Ishikawa (cell line): ENCODE measurements at regions not wholly inside any gene's neighbourhood (a gene's known extent, or its start where the extent isn't known, plus 50 kb on each side); places are given as distances from the start of the nearest gene placed in this dataset.

Experiments
- CEBPB ChIP-seq: IDR thresholded peaks from 2 replicates; pipeline ENCODE4 v1.6.1; 2012
- CREB1 ChIP-seq: IDR thresholded peaks from 2 replicates; pipeline ENCODE4 v1.6.1; 2012; ENCODE audit warnings: low read depth
- EGR1 ChIP-seq: IDR thresholded peaks from 2 replicates; pipeline ENCODE4 v1.6.1; 2012
- EP300 ChIP-seq: IDR thresholded peaks from 2 replicates; pipeline ENCODE4 v1.6.1; 2012; ENCODE audit warnings: borderline replicate concordance
- FOXM1 ChIP-seq: IDR thresholded peaks from 2 replicates; pipeline ENCODE4 v1.6.1; 2012; ENCODE audit warnings: low read depth, borderline replicate concordance
- MAX ChIP-seq: IDR thresholded peaks from 2 replicates; pipeline ENCODE4 v1.6.1; 2012
- NFIC ChIP-seq: IDR thresholded peaks from 2 replicates; pipeline ENCODE4 v1.6.1; 2012
- RAD21 ChIP-seq: IDR thresholded peaks from 2 replicates; pipeline ENCODE4 v1.6.1; 2012; ENCODE audit warnings: low read depth
- REST ChIP-seq: IDR thresholded peaks from 2 replicates; pipeline ENCODE4 v1.6.1; 2012; ENCODE audit warnings: low read depth, mild to moderate bottlenecking
- TAF1 ChIP-seq: IDR thresholded peaks from 2 replicates; pipeline ENCODE4 v1.6.1; 2012; ENCODE audit warnings: low read depth, mild to moderate bottlenecking
- TCF12 ChIP-seq: IDR thresholded peaks from 2 replicates; pipeline ENCODE4 v1.6.1; 2012; ENCODE audit warnings: low read depth
- TEAD4 ChIP-seq: IDR thresholded peaks from 2 replicates; pipeline ENCODE4 v1.6.1; 2012
- USF1 ChIP-seq: IDR thresholded peaks from 2 replicates; pipeline ENCODE4 v1.6.1; 2012
- YY1 ChIP-seq: IDR thresholded peaks from 2 replicates; pipeline ENCODE4 v1.6.1; 2012; ENCODE audit warnings: low read depth
- ZBTB7A ChIP-seq: IDR thresholded peaks from 2 replicates; pipeline ENCODE4 v1.6.1; 2012; ENCODE audit warnings: low read depth

- no peak for TF ChIP-seq TCF12
- TF ChIP-seq RAD21, result no peak
- no peak for TF ChIP-seq YY1
- TF ChIP-seq USF1, result no peak
- TF ChIP-seq EP300, result no peak
Measured at GRCh38 chr2:235287375-235287733, 206.5 kb upstream of the AGAP1 start.

- TF ChIP-seq CREB1, result no peak
- TF ChIP-seq TCF12, result no peak
- no peak for TF ChIP-seq ZBTB7A
- TF ChIP-seq CEBPB, result no peak
- TF ChIP-seq MAX, result no peak
- TF ChIP-seq EGR1, result no peak
- TF ChIP-seq USF1, result no peak
- no peak for TF ChIP-seq TAF1
- TF ChIP-seq NFIC, result no peak
- no peak for TF ChIP-seq FOXM1
- no peak for TF ChIP-seq RAD21
Measured at GRCh38 chr2:235291461-235291860, 202.4 kb upstream of the AGAP1 start.

GRCh38 chr2:235293061-235293460 is 200.8 kb upstream of the AGAP1 start:
- TF ChIP-seq CREB1 (no peak), EGR1 (no peak), EP300 (no peak), FOXM1 (no peak), TEAD4 (no peak), CEBPB (no peak)

GRCh38 chr2:235295831-235296230 is 198.0 kb upstream of the AGAP1 start:
- TF ChIP-seq TEAD4 (no peak), FOXM1 (no peak), EP300 (no peak), MAX (no peak), CREB1 (no peak), EGR1 (no peak), TCF12 (no peak), TAF1 (no peak), NFIC (no peak), CEBPB (no peak), YY1 (no peak), RAD21 (no peak), REST (no peak), USF1 (no peak), ZBTB7A (no peak)

GRCh38 chr2:235300368-235301201 is 193.3 kb upstream of the AGAP1 start:
- no peak for TF ChIP-seq CREB1
- peak; percentile 78 for TF ChIP-seq NFIC

- TF ChIP-seq RAD21, result no peak
- TF ChIP-seq TEAD4, result no peak
- TF ChIP-seq CEBPB, result no peak
- TF ChIP-seq FOXM1, result no peak
- TF ChIP-seq MAX, result no peak
- no peak for TF ChIP-seq USF1
- TF ChIP-seq CREB1, result no peak
- no peak for TF ChIP-seq NFIC
- TF ChIP-seq YY1, result no peak
- TF ChIP-seq TAF1, result no peak
- no peak for TF ChIP-seq TCF12
Measured at GRCh38 chr2:235301202-235302076, 192.4 kb upstream of the AGAP1 start.
